Mucosa of stomach (tissue), 1 donor: ENCODE measurements at regions not wholly inside any gene's neighbourhood (a gene's known extent, or its start where the extent isn't known, plus 50 kb on each side); places are given as distances from the start of the nearest gene placed in this dataset.

Source experiments
- H3K27me3 ChIP-seq: one replicate; pipeline ENCODE4 v1.7.0; 2013; ENCODE audit warnings: mild to moderate bottlenecking, low read length; ENCODE audit not compliant: control insufficient read depth, insufficient read depth
- H3K36me3 ChIP-seq: one replicate; pipeline ENCODE4 v1.7.0; 2013; ENCODE audit warnings: low read length; ENCODE audit not compliant: control insufficient read depth, insufficient read depth
- H3K4me1 ChIP-seq: one replicate; pipeline ENCODE4 v1.7.0; 2013; ENCODE audit warnings: mild to moderate bottlenecking, low read length; ENCODE audit not compliant: control insufficient read depth, insufficient read depth
- H3K4me3 ChIP-seq: one replicate; pipeline ENCODE4 v1.7.0; 2013; ENCODE audit warnings: low read length
- H3K9ac ChIP-seq: one replicate; pipeline ENCODE4 v1.7.0; 2013; ENCODE audit warnings: mild to moderate bottlenecking, low read length, moderate library complexity
- H3K9me3 ChIP-seq: one replicate; pipeline ENCODE4 v1.7.0; 2013; ENCODE audit warnings: mild to moderate bottlenecking, low read length, moderate library complexity; ENCODE audit not compliant: control insufficient read depth
- donor health status: Pancreatic carcinoma.

DNA sequence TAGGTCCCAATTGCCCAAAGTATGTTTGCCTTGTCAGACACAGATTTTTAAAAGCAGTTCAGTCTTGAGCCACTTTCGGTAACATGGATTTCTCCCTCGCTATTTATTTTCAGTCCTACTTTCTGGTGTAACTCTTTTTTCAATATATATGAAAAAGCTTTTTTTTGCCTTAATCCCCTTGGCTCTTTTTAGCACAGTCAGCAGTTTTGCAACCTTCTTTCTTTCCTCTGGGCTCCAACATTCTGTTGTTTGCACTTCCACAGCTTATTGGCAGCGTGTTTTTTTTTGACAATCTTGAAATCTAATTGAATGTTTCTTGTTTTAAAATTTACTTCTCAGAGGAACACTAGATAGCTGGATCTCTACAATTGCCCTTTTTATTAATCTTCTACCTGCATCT lies 429.3 kb upstream of the NBEA start:
- Histone ChIP-seq H3K9ac (no peak overlapping the region), H3K36me3 (no peaks in the 10 kb centered on the region), H3K4me1 (no peaks in the 10 kb centered on the region), H3K4me3 (no peak overlapping the region), H3K9me3 (no peaks in the 10 kb centered on the region), H3K27me3 (no peaks in the 10 kb centered on the region)

DNA sequence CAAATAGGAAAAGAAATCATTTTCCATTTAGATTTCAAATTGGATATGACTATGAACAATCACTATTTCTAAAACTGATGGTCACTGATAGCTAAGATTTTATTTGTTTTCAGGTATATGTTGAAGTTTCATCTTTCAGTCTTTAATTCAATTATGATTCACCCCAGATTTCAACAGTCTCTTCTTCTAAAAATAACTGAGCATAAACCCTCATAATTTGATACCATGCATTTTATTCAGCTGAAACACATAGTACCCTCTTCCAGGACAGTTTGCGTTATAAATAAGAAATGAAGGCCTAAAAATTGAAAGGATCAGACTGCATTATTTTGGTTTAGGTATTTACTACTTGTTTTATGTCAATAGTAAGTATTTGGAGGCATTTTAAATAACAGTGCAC lies 428.5 kb upstream of the NBEA start:
- no peak overlapping the region for H3K4me3 ChIP-seq
- no peaks in the 10 kb centered on the region for H3K27me3 ChIP-seq
- no peaks in the 10 kb centered on the region for H3K36me3 ChIP-seq
- H3K9me3 ChIP-seq, result no peaks in the 10 kb centered on the region
- no peak overlapping the region for H3K9ac ChIP-seq
- H3K4me1 ChIP-seq, result no peaks in the 10 kb centered on the region

DNA sequence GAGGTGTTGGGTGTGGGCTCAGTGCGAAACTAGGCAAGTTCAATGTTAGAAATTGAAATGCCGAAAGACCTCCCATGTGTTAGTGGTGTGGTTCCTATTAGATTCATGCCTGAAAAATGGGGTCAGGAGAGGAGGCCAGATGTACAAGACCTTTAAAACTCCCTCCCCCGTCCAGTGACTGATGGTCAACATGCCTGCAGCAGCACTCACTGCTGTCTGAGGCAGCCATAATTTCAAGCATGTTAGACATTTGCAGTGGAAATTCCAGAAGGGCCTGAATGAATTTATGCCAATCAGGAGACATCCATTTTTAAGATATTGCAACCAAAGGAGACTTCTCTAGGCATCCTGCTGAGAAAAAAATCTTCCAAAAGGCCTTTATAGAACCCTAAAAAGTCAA lies 426.9 kb upstream of the NBEA start:
- H3K36me3 ChIP-seq, result no peaks in the 10 kb centered on the region
- no peaks in the 10 kb centered on the region for H3K9me3 ChIP-seq

DNA sequence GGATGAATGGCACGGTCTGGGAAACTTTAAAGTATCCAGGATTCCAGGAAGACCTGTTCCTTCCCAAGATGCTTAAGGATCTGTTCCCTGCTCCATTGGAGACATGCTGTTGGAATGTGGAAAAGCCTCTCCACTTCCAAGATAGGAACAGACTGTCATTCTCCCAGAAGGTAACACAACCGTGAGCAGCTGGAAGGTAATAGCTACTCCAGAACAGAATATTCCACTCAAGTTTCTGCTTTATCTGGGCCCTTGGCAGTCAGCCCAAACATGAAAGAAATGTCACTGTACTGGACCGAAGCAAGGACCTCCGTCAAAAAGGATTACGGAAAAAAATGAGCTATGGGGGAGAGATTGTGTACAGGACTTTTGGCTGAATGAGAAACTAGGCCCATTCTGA lies 420.9 kb upstream of the NBEA start:
- Histone ChIP-seq H3K9me3 (no peaks in the 10 kb centered on the region), H3K27me3 (no peaks in the 10 kb centered on the region), H3K4me3 (no peak overlapping the region), H3K9ac (no peak overlapping the region), H3K36me3 (no peaks in the 10 kb centered on the region), H3K4me1 (no peaks in the 10 kb centered on the region)

More for the DNA sequence above, 426.9 kb upstream of the NBEA start:
- H3K27me3 ChIP-seq, result no peaks in the 10 kb centered on the region
- no peaks in the 10 kb centered on the region for H3K4me1 ChIP-seq
- H3K9ac ChIP-seq, result no peak overlapping the region
- H3K4me3 ChIP-seq, result no peak overlapping the region

- no peak overlapping the region for H3K9ac ChIP-seq
- no peaks in the 10 kb centered on the region for H3K9me3 ChIP-seq
- H3K36me3 ChIP-seq, result no peaks in the 10 kb centered on the region
- no peaks in the 10 kb centered on the region for H3K27me3 ChIP-seq
- H3K4me1 ChIP-seq, result no peaks in the 10 kb centered on the region
- no peak overlapping the region for H3K4me3 ChIP-seq
Measured at GRCh38 chr13:34522808-34523207, 419.3 kb upstream of the NBEA start.

DNA sequence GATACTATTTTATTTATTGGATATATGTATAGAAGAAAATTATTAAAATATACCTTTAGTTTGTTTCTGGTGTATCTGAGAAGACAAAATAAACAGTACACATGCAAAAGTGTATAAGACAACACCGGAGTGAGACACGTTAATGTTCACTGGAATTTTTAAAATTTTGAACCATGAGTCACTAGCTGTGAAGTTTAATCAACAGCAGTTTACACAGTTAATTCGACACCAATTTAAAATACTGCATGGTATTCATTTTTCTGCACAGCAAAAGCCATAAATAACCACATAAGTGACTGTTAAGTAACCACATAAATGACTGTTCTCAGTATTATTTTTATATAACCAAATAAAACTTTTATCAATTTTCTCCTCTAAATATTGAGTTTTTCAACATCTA lies 418.7 kb upstream of the NBEA start:
- Histone ChIP-seq H3K27me3 (no peaks in the 10 kb centered on the region), H3K9ac (no peak overlapping the region), H3K4me1 (no peaks in the 10 kb centered on the region), H3K4me3 (no peak overlapping the region), H3K36me3 (no peaks in the 10 kb centered on the region), H3K9me3 (no peaks in the 10 kb centered on the region)

DNA sequence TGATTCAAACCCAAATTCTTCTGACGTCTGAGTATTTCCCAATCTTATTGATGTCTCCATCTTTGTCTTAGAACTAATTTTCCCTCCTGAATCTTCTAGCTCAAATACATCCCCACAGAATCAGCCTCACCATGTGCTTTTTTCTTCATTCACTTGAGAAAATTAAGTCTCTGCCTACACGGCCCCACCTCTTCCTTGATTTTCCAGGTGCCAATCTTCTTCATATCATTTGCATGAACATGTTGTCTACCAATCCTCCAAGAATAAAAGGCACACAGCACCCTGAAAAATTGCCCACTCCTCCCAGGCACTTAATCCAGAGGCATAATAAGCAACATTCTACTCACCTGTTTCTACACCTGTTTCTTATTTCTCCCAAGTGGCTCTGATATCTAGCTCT lies 408.1 kb upstream of the NBEA start:
- no peaks in the 10 kb centered on the region for H3K4me1 ChIP-seq
- no peak overlapping the region for H3K4me3 ChIP-seq
- no peaks in the 10 kb centered on the region for H3K27me3 ChIP-seq
- H3K36me3 ChIP-seq, result no peaks in the 10 kb centered on the region
- no peaks in the 10 kb centered on the region for H3K9me3 ChIP-seq
- no peak overlapping the region for H3K9ac ChIP-seq

GRCh38 chr13:34542321-34542720 lies 399.7 kb upstream of the NBEA start:
- H3K36me3 ChIP-seq, result no peaks in the 10 kb centered on the region
- no peaks in the 10 kb centered on the region for H3K9me3 ChIP-seq
- no peak overlapping the region for H3K4me3 ChIP-seq
- no peak overlapping the region for H3K9ac ChIP-seq
- no peaks in the 10 kb centered on the region for H3K4me1 ChIP-seq
- H3K27me3 ChIP-seq, result no peaks in the 10 kb centered on the region

DNA sequence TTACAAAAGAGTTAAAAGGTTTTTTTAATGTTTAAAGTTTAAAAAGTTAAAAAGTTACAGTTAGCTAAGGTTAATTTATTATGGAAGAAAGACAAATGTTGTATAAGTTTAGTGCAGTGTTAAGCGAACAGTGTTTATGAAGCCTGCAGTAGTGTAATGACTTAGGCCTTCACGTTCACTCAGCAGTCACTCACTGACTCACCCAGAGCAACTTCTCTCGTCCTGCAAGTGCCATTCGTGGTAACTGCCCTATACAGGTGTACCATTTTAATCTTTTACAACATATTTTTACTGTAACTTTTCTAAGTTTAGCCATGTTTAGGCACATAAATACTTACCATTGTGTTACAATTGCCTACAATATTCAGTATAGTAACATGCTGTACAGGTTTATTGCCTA lies 398.2 kb upstream of the NBEA start:
- H3K36me3 ChIP-seq, result no peaks in the 10 kb centered on the region

GRCh38 chr13:34545461-34545860 lies 396.6 kb upstream of the NBEA start:
- Histone ChIP-seq H3K9ac (no peak overlapping the region), H3K36me3 (no peaks in the 10 kb centered on the region), H3K27me3 (no peaks in the 10 kb centered on the region), H3K4me3 (no peak overlapping the region), H3K4me1 (no peaks in the 10 kb centered on the region), H3K9me3 (no peaks in the 10 kb centered on the region)

More for the DNA sequence above, 398.2 kb upstream of the NBEA start:
- H3K9ac ChIP-seq, result no peak overlapping the region
- no peaks in the 10 kb centered on the region for H3K27me3 ChIP-seq
- H3K9me3 ChIP-seq, result no peaks in the 10 kb centered on the region
- no peak overlapping the region for H3K4me3 ChIP-seq
- no peaks in the 10 kb centered on the region for H3K4me1 ChIP-seq

- Histone ChIP-seq H3K9me3 (no peaks in the 10 kb centered on the region), H3K4me1 (no peaks in the 10 kb centered on the region), H3K4me3 (no peak overlapping the region), H3K9ac (no peak overlapping the region), H3K36me3 (no peaks in the 10 kb centered on the region), H3K27me3 (no peaks in the 10 kb centered on the region)
Measured at GRCh38 chr13:34546344-34547250, 395.5 kb upstream of the NBEA start.

DNA sequence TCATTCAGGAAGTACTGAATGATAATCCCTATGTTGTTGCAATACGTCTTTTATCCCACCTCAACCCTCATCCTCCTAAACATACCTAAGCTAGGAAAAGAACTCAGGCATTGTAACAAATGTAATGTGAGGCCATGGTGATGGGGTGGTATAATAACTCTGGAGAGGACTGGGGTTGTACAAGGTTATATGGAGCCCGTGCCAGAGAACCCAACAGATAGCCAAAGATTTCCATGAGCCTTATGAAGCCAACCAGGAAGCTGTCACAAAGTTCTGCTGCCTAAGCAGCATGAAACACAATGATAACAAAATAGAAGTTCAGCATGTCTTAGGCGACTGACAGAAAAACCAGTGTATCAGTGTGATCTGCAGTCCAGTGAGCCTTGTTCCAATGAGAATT lies 394.1 kb upstream of the NBEA start:
- Histone ChIP-seq H3K27me3 (no peaks in the 10 kb centered on the region), H3K9me3 (no peaks in the 10 kb centered on the region), H3K36me3 (no peaks in the 10 kb centered on the region), H3K4me3 (no peak overlapping the region), H3K4me1 (no peaks in the 10 kb centered on the region), H3K9ac (no peak overlapping the region)
